HepG2 (cell line): ENCODE measurements at regions not wholly inside any gene's neighbourhood (a gene's known extent, or its start where the extent isn't known, plus 50 kb on each side); places are given as distances from the start of the nearest gene placed in this dataset.

Experiments used
- KDM1A ChIP-seq: IDR thresholded peaks from 2 replicates; pipeline ENCODE4 v1.6.1; 2016; ENCODE audit warnings: missing compliant biosample characterization
- KDM2A ChIP-seq: sonication (generic); formaldehyde crosslinking; IDR thresholded peaks from 2 replicates; pipeline ENCODE4 v1.4.0; 2020; ENCODE audit warnings: low read depth, missing genetic modification reagents, borderline replicate concordance
- POLR2AphosphoS5 ChIP-seq: IDR thresholded peaks from 2 replicates; pipeline ENCODE4 v1.6.1; 2012; ENCODE audit warnings: low read depth, low read length
- TCF12 ChIP-seq, 2 experiments: fragments of 450-650 bp in 1 of 2; sonication (generic) in 1 of 2; formaldehyde crosslinking in 1 of 2; IDR thresholded peaks; 2 replicates each; pipeline versions ENCODE4 v1.6.1 to v1.8.0; 2017 to 2022; ENCODE audit warnings: antibody characterized with exemption in 1 of 2, mild to moderate bottlenecking in 1 of 2, missing genetic modification reagents in 1 of 2, moderate library complexity in 1 of 2
- ZBTB7A ChIP-seq: sonication (generic); formaldehyde crosslinking; IDR thresholded peaks from 2 replicates; pipeline ENCODE4 v1.8.0; 2022; ENCODE audit warnings: mild to moderate bottlenecking, missing genetic modification reagents
- ZKSCAN1 ChIP-seq: fragments of 150-350 bp; IDR thresholded peaks from 2 replicates; pipeline ENCODE4 v1.6.1; 2014; ENCODE audit warnings: low read length
- ZNF24 ChIP-seq: fragments of 450-650 bp; IDR thresholded peaks from 2 replicates; pipeline ENCODE4 v1.6.1; 2017; ENCODE audit warnings: antibody characterized with exemption, mild to moderate bottlenecking
- ZNF251 ChIP-seq: sonication (generic); formaldehyde crosslinking; IDR thresholded peaks from 2 replicates; pipeline ENCODE4 v1.9.0; 2021; ENCODE audit warnings: mild to moderate bottlenecking, missing genetic modification reagents
- TF ChIP-seq, protein P1 (sequence below): sonication (generic); formaldehyde crosslinking; IDR thresholded peaks from 2 replicates; pipeline ENCODE4 v1.4.0; 2020; ENCODE audit warnings: missing genetic modification reagents
- TF ChIP-seq, protein P2 (sequence below): sonication (generic); formaldehyde crosslinking; IDR thresholded peaks from 2 replicates; pipeline ENCODE4 v1.5.0; 2020; ENCODE audit warnings: mild to moderate bottlenecking, missing genetic modification reagents, moderate library complexity
- TF ChIP-seq, protein P3 (sequence below): IDR thresholded peaks from 2 replicates; pipeline ENCODE4 v1.6.1; 2016; ENCODE audit warnings: low read depth, borderline replicate concordance
- TF ChIP-seq, protein P4 (sequence below): sonication (generic); formaldehyde crosslinking; conservative IDR thresholded peaks from 2 replicates; pipeline ENCODE4 v1.5.0; 2020; ENCODE audit warnings: missing genetic modification reagents

DNA sequence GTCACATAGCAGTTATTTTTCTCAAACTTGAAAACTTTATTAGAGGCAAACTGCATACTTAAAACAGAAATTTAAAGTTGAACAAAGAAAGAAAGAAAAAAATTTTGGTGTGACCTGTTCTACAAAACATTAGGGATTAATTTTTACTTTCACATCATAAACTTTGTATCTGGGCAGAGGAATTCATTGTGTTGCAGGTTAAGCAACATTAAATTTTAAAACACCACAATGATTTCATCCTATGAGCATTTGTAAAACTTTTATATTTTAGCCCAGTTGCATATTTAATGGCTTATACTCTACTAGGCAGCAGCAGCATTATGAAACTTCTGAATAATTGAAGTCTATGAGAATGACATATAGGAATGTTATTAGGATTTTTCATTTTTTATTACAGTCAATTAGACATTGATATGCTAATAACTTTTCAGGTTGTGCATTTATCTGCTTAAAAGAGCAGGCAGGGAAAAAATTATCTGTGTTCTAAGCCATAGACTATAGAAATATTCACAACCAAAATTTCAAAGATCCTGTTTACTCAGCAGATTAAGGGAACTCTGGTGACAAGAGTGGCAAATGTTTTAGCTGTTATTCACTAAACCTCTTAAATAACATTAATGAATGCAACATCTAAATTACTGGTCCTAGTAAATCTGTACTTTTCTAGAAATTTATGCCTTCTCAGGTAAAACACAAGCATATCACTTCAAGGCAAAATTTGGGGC is 1088.5 kb upstream of the CDH6 start:
- TF ChIP-seq ZNF24 = no peak
- TF ChIP-seq, protein P1, sequence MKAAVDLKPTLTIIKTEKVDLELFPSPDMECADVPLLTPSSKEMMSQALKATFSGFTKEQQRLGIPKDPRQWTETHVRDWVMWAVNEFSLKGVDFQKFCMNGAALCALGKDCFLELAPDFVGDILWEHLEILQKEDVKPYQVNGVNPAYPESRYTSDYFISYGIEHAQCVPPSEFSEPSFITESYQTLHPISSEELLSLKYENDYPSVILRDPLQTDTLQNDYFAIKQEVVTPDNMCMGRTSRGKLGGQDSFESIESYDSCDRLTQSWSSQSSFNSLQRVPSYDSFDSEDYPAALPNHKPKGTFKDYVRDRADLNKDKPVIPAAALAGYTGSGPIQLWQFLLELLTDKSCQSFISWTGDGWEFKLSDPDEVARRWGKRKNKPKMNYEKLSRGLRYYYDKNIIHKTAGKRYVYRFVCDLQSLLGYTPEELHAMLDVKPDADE (CRISPR knock-in tag) = no peak
- TF ChIP-seq ZNF251 (CRISPR knock-in tag) = no peak
- TF ChIP-seq, protein P2, sequence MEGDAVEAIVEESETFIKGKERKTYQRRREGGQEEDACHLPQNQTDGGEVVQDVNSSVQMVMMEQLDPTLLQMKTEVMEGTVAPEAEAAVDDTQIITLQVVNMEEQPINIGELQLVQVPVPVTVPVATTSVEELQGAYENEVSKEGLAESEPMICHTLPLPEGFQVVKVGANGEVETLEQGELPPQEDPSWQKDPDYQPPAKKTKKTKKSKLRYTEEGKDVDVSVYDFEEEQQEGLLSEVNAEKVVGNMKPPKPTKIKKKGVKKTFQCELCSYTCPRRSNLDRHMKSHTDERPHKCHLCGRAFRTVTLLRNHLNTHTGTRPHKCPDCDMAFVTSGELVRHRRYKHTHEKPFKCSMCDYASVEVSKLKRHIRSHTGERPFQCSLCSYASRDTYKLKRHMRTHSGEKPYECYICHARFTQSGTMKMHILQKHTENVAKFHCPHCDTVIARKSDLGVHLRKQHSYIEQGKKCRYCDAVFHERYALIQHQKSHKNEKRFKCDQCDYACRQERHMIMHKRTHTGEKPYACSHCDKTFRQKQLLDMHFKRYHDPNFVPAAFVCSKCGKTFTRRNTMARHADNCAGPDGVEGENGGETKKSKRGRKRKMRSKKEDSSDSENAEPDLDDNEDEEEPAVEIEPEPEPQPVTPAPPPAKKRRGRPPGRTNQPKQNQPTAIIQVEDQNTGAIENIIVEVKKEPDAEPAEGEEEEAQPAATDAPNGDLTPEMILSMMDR = no peak
- no peak for TF ChIP-seq ZKSCAN1
- TF ChIP-seq POLR2AphosphoS5 = no peak
- no peak for TF ChIP-seq ZBTB7A (CRISPR knock-in tag)
- TF ChIP-seq, protein P3, sequence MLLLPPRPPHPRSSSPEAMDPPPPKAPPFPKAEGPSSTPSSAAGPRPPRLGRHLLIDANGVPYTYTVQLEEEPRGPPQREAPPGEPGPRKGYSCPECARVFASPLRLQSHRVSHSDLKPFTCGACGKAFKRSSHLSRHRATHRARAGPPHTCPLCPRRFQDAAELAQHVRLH (CRISPR knock-in tag) = no peak
- TF ChIP-seq KDM1A (CRISPR knock-in tag) = no peak
- TF ChIP-seq KDM2A = no peak
- no peak for TF ChIP-seq TCF12 (IDR thresholded peaks at IDR 0.05)
- no peak for TF ChIP-seq TCF12 (CRISPR knock-in tag; IDR thresholded peaks at IDR 0.05)
- TF ChIP-seq, protein P4, sequence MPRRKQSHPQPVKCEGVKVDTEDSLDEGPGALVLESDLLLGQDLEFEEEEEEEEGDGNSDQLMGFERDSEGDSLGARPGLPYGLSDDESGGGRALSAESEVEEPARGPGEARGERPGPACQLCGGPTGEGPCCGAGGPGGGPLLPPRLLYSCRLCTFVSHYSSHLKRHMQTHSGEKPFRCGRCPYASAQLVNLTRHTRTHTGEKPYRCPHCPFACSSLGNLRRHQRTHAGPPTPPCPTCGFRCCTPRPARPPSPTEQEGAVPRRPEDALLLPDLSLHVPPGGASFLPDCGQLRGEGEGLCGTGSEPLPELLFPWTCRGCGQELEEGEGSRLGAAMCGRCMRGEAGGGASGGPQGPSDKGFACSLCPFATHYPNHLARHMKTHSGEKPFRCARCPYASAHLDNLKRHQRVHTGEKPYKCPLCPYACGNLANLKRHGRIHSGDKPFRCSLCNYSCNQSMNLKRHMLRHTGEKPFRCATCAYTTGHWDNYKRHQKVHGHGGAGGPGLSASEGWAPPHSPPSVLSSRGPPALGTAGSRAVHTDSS (CRISPR knock-in tag) = no peak
